ENCODE measurements at regions not wholly inside any gene's neighbourhood (a gene's known extent, or its start where the extent isn't known, plus 50 kb on each side); places are given as distances from the start of the nearest gene placed in this dataset.

DNA sequence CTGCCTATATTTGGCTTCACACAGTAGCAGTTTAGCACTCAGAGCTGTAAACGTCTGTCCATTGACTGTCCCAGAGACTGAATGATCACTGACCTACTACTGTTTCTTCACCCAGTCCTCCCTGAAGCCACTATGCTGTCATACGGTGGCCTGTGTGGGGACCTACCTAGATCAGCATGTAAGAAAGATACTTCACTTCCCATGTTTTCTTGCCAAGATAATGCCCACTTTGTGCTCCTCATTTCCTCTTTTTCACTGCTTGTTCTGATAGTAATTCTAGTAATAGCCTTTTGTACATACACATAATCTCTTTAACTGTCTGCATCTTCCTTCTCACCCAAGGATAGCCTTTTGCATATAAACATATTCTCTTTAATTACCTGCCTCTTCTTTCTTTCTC lies 109.9 kb upstream of the TIAM2 start:
- 40% methylated on average over 1 of the region's 2 CpGs for WGBS (ENCODE audit: insufficient coverage)
- Histone ChIP-seq H3K4me3 (ENCODE audit: low read depth, low read length) (no peak overlapping the region), H3K27me3 (ENCODE audit: control insufficient read depth, insufficient read depth, low read length) (no peaks in the 10 kb centered on the region), H3K36me3 (ENCODE audit: control insufficient read depth, insufficient read depth, low read length) (no peaks in the 10 kb centered on the region), H3K27ac (ENCODE audit: low read depth, low read length) (no peak overlapping the region), H3K9me3 (ENCODE audit: control insufficient read depth, insufficient read depth, low read length) (no peaks in the 10 kb centered on the region), H3K4me1 (ENCODE audit: control insufficient read depth, insufficient read depth, low read length) (no peaks in the 10 kb centered on the region)
- DNase-seq (ENCODE audit: low read depth in 4 of 6, low spot score in 6 of 6): no peak

DNA sequence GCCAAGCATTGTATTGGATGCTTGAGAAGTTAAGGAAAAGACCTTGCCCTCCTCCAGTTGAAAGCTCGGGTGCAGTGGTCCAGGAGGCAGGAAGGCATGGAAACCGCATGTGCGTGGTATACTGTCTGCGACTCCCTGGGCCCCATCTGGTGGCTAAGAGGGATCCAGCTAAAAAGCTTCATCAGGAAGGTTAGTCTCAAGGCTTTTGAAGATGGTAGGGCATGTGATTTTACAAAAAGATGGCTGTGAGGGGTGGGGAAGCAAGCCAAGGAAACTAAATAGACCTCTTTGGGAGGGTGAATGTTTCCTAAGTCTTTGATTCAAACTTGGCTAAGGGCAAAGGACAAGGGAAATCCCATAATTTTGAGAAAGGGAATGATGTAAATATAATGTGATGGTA lies 109.1 kb upstream of the TIAM2 start:
- DNase-seq (ENCODE audit: low read depth in 4 of 6, low spot score in 6 of 6): peak in 1 of 6 donors; percentile 57

DNA sequence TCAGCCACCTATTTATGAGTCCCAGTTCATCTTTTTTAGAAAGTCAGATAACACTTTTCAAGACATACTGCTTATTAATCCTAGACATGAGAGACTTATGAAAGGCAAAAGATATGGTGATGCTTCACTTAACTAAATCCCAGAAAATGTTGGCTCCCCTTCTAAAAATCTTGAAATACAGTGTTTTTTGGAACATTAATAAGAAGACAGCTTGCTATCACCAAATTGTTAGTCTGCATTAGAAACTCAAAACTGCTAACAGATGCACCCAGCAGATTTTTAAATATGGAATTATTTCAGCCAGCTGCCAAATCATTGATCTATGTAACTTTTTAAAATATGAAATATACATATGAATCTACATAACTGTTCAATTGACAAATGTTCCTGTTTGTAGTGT lies 108.6 kb upstream of the TIAM2 start:
- H3K36me3 ChIP-seq (ENCODE audit: control insufficient read depth, insufficient read depth, low read length): no peaks in the 10 kb centered on the region
- DNase-seq (ENCODE audit: low read depth in 4 of 6, low spot score in 6 of 6): peak in 1 of 6 donors; percentile 77
- no peak overlapping the region for H3K27ac ChIP-seq (ENCODE audit: low read depth, low read length)
- no peaks in the 10 kb centered on the region for H3K27me3 ChIP-seq (ENCODE audit: control insufficient read depth, insufficient read depth, low read length)
- no peak overlapping the region for H3K4me3 ChIP-seq (ENCODE audit: low read depth, low read length)
- no peaks in the 10 kb centered on the region for H3K4me1 ChIP-seq (ENCODE audit: control insufficient read depth, insufficient read depth, low read length)
- no peaks in the 10 kb centered on the region for H3K9me3 ChIP-seq (ENCODE audit: control insufficient read depth, insufficient read depth, low read length)

More for the DNA sequence above, 109.1 kb upstream of the TIAM2 start:
- no peak overlapping the region for H3K4me3 ChIP-seq (ENCODE audit: low read depth, low read length)
- WGBS (ENCODE audit: insufficient coverage): 98% methylated on average over 4 of the region's 4 CpGs
- no peaks in the 10 kb centered on the region for H3K4me1 ChIP-seq (ENCODE audit: control insufficient read depth, insufficient read depth, low read length)
- H3K27ac ChIP-seq (ENCODE audit: low read depth, low read length): no peak overlapping the region
- no peaks in the 10 kb centered on the region for H3K27me3 ChIP-seq (ENCODE audit: control insufficient read depth, insufficient read depth, low read length)
- no peaks in the 10 kb centered on the region for H3K36me3 ChIP-seq (ENCODE audit: control insufficient read depth, insufficient read depth, low read length)
- no peaks in the 10 kb centered on the region for H3K9me3 ChIP-seq (ENCODE audit: control insufficient read depth, insufficient read depth, low read length)

DNA sequence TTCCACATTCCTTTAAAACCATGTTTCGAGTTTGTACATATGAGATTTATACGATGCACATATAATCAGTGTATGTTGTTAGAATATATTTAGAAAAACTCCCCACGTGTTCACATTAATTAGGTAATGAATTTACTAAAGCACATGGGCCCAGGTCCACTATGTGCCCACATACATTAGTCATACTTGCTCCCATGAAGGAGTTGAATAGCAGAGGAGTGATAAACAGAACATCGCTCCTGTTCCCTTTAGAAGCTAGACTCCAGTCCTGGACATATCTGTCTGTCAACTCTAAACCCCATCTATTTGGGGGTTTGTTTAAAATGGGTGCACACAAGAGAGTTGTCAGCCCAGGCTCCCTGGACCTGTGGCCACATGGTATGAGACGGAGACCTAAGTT lies 108.1 kb upstream of the TIAM2 start:
- Histone ChIP-seq H3K4me1 (ENCODE audit: control insufficient read depth, insufficient read depth, low read length) (no peaks in the 10 kb centered on the region), H3K27ac (ENCODE audit: low read depth, low read length) (no peak overlapping the region), H3K27me3 (ENCODE audit: control insufficient read depth, insufficient read depth, low read length) (no peaks in the 10 kb centered on the region), H3K36me3 (ENCODE audit: control insufficient read depth, insufficient read depth, low read length) (no peaks in the 10 kb centered on the region), H3K4me3 (ENCODE audit: low read depth, low read length) (no peak overlapping the region), H3K9me3 (ENCODE audit: control insufficient read depth, insufficient read depth, low read length) (no peaks in the 10 kb centered on the region)
- WGBS (ENCODE audit: insufficient coverage): no CpG with 5 or more reads among the region's 5 CpGs
- DNase-seq (ENCODE audit: low read depth in 4 of 6, low spot score in 6 of 6): no peak

DNA sequence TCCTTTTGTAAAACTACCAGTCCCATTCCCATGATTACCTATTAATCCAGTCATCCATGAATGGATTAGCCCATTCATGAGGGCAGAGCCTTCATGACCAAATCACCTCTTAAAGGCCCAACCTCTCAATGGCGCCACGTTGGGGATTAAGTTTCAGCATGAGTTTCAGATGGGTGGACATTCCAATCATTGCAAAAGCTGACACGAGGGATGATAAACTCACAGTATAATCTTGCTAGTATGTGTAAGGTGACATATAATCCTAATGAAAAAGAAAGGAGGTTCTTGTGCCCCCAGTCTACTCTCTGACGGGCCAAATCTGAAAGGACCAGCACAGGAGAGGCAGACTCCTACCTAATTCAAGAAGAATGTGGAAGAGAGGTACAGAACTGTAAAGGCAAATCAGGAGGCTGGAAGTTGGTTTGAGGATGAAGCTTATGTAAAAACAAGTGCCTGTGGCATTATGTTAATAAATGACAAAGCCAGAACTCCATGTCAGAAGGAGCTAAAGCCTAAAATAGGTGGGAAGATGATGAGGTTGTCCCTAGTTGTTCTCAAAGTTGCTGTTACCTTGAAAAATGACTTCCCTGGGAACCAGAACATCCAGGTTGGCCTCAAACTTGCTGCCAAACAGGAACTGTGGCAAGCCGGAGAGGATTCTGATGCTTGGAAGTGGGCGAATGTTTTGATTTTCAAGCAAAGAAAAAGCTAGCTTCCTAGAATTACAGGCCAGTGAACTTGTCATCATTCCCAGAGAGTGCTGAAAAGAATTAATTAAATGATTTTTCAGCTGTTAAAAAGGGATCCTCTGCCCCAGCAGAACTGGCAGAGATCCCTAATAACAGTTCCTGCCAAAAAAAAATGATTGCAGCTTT lies 106.5 kb upstream of the TIAM2 start:
- no peak overlapping the region for H3K4me3 ChIP-seq (ENCODE audit: low read depth, low read length)
- H3K27ac ChIP-seq (ENCODE audit: low read depth, low read length): no peak overlapping the region
- H3K27me3 ChIP-seq (ENCODE audit: control insufficient read depth, insufficient read depth, low read length): no peaks in the 10 kb centered on the region
- peak in 2 of 6 donors; percentile 32 to 66 for DNase-seq (ENCODE audit: low read depth in 4 of 6, low spot score in 6 of 6)
- no peaks in the 10 kb centered on the region for H3K9me3 ChIP-seq (ENCODE audit: control insufficient read depth, insufficient read depth, low read length)
- H3K4me1 ChIP-seq (ENCODE audit: control insufficient read depth, insufficient read depth, low read length): no peaks in the 10 kb centered on the region
- WGBS (ENCODE audit: insufficient coverage): 80% methylated on average over 2 of the region's 6 CpGs
- no peaks in the 10 kb centered on the region for H3K36me3 ChIP-seq (ENCODE audit: control insufficient read depth, insufficient read depth, low read length)

DNA sequence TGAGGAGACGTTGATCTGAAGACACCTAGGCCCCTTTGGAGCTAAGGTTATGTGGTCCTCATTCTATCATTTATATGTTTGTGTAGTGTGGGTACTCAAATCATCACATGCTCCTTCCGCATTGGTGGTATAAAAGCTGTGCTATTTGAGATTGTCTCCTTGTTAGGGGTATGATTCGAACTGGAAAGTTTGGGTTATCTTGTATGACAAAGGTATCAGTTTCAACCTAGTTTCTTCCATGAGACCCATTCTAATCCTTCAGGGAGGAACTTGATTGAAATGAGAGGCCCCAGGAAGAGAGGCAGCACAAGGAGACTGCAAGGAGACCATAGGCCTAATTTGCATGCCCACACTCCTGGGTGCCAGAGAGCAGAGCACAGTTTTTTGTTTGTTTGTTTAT lies 104.2 kb upstream of the TIAM2 start:
- 80% methylated on average over 1 of the region's 3 CpGs for WGBS (ENCODE audit: insufficient coverage)
- H3K27ac ChIP-seq (ENCODE audit: low read depth, low read length): no peak overlapping the region
- H3K9me3 ChIP-seq (ENCODE audit: control insufficient read depth, insufficient read depth, low read length): no peaks in the 10 kb centered on the region
- no peaks in the 10 kb centered on the region for H3K36me3 ChIP-seq (ENCODE audit: control insufficient read depth, insufficient read depth, low read length)
- DNase-seq (ENCODE audit: low read depth in 4 of 6, low spot score in 6 of 6): no peak
- H3K27me3 ChIP-seq (ENCODE audit: control insufficient read depth, insufficient read depth, low read length): no peaks in the 10 kb centered on the region
- H3K4me3 ChIP-seq (ENCODE audit: low read depth, low read length): no peak overlapping the region
- no peaks in the 10 kb centered on the region for H3K4me1 ChIP-seq (ENCODE audit: control insufficient read depth, insufficient read depth, low read length)

DNA sequence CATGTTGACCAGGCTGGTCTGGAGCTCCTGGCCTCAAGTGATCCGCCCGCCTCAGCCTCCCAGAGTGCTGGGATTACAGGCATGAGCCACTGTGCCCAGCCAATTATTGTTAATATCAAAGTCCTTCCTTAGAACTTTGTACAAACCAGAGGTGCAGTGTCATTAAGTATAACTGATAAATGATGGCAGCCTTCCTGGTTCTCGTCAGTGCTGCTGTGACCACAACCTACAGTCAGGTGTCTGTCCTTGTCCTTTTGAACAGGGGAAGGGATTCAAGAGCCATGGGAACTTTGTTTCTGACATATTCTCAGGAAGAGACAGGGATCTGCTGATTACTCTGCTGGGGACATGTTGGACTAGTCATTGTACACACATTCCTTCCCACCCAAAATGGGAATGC lies 103.2 kb upstream of the TIAM2 start:
- WGBS (ENCODE audit: insufficient coverage): no CpG with 5 or more reads among the region's 3 CpGs
- no peak for DNase-seq (ENCODE audit: low read depth in 4 of 6, low spot score in 6 of 6)
- Histone ChIP-seq H3K36me3 (ENCODE audit: control insufficient read depth, insufficient read depth, low read length) (no peaks in the 10 kb centered on the region), H3K27me3 (ENCODE audit: control insufficient read depth, insufficient read depth, low read length) (no peaks in the 10 kb centered on the region), H3K4me3 (ENCODE audit: low read depth, low read length) (no peak overlapping the region), H3K27ac (ENCODE audit: low read depth, low read length) (no peak overlapping the region), H3K4me1 (ENCODE audit: control insufficient read depth, insufficient read depth, low read length) (no peaks in the 10 kb centered on the region), H3K9me3 (ENCODE audit: control insufficient read depth, insufficient read depth, low read length) (no peaks in the 10 kb centered on the region)

DNA sequence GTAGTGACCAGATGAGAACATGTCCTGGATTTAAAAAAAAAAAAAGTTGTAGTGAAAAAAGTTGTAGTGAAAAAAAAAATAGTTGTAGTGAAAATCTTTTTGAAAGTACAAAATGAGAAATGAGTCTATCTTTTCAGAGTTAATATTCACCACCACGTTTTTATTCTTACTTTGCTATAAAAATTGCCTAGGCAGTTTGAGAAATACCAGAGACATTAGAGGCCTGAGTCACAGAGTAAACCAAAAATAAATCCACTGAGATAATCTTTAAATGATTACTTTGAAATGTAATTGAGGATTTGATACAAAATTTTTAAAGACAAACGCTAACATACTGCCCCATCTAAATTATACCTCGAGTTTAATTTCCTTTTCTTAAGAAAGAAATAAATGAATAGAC lies 101.2 kb upstream of the TIAM2 start:
- Histone ChIP-seq H3K36me3 (ENCODE audit: control insufficient read depth, insufficient read depth, low read length) (no peaks in the 10 kb centered on the region), H3K4me3 (ENCODE audit: low read depth, low read length) (no peak overlapping the region), H3K4me1 (ENCODE audit: control insufficient read depth, insufficient read depth, low read length) (no peaks in the 10 kb centered on the region), H3K27ac (ENCODE audit: low read depth, low read length) (no peak overlapping the region), H3K9me3 (ENCODE audit: control insufficient read depth, insufficient read depth, low read length) (no peaks in the 10 kb centered on the region), H3K27me3 (ENCODE audit: control insufficient read depth, insufficient read depth, low read length) (no peaks in the 10 kb centered on the region)
- WGBS (ENCODE audit: insufficient coverage): no CpG with 5 or more reads among the region's 3 CpGs
- no peak for DNase-seq (ENCODE audit: low read depth in 4 of 6, low spot score in 6 of 6)

DNA sequence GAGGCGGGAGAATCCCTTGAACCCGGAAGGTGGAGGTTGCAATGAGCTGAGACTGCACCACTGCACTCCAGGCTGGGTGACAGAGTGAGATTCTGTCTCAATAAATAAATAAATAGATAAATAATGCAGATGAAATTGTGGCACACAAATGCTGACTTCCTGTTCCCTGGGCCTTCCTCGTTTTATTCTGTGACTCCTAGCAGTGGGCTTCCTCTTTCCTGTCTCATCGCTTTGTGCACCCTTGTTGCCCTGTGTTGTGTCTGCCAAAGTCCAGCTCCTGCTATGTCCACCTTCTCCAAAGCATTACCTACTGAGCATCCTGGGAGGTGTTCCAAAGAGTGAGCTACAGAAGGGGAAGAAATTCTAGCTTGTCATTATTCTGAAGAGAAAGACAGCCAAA lies 100.2 kb upstream of the TIAM2 start:
- no peaks in the 10 kb centered on the region for H3K4me1 ChIP-seq (ENCODE audit: control insufficient read depth, insufficient read depth, low read length)
- WGBS (ENCODE audit: insufficient coverage): 75% methylated on average over 2 of the region's 4 CpGs
- H3K4me3 ChIP-seq (ENCODE audit: low read depth, low read length): no peak overlapping the region
- no peaks in the 10 kb centered on the region for H3K36me3 ChIP-seq (ENCODE audit: control insufficient read depth, insufficient read depth, low read length)
- no peak overlapping the region for H3K27ac ChIP-seq (ENCODE audit: low read depth, low read length)
- no peak for DNase-seq (ENCODE audit: low read depth in 4 of 6, low spot score in 6 of 6)
- H3K9me3 ChIP-seq (ENCODE audit: control insufficient read depth, insufficient read depth, low read length): no peaks in the 10 kb centered on the region
- H3K27me3 ChIP-seq (ENCODE audit: control insufficient read depth, insufficient read depth, low read length): no peaks in the 10 kb centered on the region

DNA sequence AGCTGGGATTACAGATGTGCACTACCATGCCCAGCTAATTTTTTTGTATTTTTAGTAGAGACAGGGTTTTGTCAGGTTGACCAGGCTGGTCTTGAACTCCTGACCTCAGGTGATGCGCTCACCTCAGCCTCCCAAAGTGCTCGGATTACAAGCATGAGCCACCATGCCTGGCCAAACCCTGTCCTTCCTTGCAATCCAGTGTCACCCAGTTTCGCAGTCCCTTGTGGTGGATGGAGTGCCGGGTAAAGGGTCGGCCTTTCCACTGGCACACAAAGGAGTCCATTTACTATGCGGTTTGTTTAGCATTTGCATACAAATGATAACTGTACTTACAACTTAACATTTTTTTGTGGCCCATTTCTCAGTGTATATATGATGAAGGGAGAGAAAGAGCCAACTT lies 99.3 kb upstream of the TIAM2 start:
- Histone ChIP-seq H3K4me3 (ENCODE audit: low read depth, low read length) (no peak overlapping the region), H3K27me3 (ENCODE audit: control insufficient read depth, insufficient read depth, low read length) (no peaks in the 10 kb centered on the region), H3K4me1 (ENCODE audit: control insufficient read depth, insufficient read depth, low read length) (no peaks in the 10 kb centered on the region), H3K27ac (ENCODE audit: low read depth, low read length) (no peak overlapping the region), H3K9me3 (ENCODE audit: control insufficient read depth, insufficient read depth, low read length) (no peaks in the 10 kb centered on the region), H3K36me3 (ENCODE audit: control insufficient read depth, insufficient read depth, low read length) (peaks cover 3% of the 10 kb centered on the region)
- no CpG with 5 or more reads among the region's 6 CpGs for whole genome bisulfite sequencing (ENCODE audit: insufficient coverage)
- DNase-seq (ENCODE audit: low read depth in 4 of 6, low spot score in 6 of 6): no peak

All from spinal cord (tissue), 9 donors.